RKO (cell line): ENCODE measurements at regions not wholly inside any gene's neighbourhood (a gene's known extent, or its start where the extent isn't known, plus 50 kb on each side); places are given as distances from the start of the nearest gene placed in this dataset.

ENCODE experiments used
- DNase-seq: peaks from one replicate; pipeline ENCODE4 v3.0.0-alpha.2; 2016; ENCODE audit warnings: low spot score

- no peak for DNase-seq
Measured at GRCh38 chr16:59719121-59719520, 985.0 kb upstream of the GOT2 start.

DNA sequence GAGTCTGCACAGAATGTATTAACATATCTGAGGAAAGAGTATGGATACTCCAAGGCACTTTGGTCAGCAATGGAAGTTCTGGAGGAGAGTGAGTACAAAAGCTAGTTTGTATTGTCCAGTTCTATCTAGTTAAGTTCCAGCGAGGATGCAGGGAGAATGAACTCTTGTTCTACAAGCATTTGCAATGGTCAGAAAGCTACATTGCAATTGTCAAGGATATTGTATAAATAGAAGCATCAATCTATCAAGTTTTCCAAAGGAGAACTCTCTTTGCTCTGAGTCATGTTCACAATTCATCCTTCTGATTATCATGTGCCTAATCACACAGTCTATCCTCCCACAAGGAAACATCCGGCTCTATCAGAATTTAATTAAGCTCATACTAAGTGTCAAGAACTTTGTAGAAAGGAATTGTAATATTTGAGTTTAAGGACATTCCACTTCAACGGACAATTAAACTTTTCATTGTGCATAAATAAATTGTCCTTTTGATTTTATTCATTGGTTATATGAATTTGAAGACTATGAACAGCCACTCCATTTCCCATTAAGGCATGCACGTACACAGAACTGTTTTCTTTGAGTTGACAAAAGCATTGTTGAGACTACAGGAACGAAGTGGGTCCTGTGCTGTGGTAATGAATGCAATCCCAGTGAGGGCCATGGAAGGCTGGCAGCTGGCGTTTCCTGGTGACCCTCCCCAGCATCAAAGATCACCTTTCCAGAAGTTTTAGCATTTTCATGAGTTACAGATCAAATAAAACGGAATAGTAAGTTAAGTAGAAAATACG lies 973.5 kb upstream of the GOT2 start:
- DNase-seq: no peak

DNA sequence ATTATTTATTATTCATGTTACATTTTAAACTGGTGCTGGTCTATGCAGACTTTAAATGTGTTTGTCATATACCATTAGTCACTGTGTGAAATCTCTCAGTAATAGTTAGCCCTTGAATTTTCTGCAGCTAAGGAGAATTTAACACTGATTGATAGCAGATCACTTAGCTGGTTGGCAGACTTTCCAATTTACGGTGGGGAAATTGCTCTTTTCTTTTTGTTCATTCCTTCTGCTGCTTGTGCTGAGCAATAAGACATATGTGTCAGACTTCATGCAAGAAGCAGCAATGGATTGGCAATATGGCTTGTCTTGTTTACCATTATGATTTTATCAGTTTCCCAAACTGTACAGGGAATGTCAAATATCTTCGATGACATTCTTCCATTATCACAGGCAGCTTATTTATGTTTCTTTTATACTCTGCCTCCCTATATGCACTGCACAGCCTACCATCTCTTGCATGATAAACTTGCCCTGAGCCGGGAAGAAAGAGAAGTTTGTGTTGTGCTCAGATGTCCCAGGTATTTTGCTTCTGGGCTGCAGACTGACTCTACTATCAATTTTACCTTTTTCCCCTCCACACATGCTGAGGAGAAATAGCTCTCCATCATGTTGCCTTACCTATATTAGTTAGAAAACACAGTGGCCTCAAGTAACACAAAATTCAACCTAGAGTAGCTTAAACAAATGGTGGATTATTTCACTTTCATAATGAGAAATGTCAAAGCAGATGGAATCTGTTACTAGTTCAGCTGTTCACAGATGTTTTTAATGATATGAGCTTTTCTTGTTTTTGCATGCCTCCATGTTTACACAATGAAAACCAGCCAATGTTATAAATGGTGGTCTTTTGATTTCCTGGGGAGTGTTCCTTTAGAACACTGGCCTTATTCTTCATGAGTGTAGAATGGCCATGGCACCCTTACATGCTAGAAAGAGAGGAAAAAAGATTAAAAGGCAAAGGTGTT lies 968.1 kb upstream of the GOT2 start:
- DNase-seq: no peak

DNA sequence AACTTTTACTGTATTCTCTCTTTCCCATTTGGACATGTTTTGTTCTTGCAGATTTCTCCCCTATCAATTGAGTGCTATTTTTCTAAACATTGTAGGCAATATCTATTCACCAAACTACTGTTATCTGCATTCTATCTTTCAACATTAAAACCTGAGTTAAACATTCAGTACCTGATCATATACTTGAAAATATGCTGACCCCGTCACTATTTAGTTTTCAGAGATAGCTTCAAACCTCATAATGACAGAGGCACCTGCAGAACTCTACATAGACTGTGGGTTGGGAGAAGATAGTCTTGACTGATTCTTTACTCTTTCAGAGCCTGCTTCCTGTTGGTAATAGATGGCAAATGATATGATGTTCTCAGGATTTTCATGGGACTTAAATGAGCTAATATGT lies 965.7 kb upstream of the GOT2 start:
- DNase-seq: no peak

DNA sequence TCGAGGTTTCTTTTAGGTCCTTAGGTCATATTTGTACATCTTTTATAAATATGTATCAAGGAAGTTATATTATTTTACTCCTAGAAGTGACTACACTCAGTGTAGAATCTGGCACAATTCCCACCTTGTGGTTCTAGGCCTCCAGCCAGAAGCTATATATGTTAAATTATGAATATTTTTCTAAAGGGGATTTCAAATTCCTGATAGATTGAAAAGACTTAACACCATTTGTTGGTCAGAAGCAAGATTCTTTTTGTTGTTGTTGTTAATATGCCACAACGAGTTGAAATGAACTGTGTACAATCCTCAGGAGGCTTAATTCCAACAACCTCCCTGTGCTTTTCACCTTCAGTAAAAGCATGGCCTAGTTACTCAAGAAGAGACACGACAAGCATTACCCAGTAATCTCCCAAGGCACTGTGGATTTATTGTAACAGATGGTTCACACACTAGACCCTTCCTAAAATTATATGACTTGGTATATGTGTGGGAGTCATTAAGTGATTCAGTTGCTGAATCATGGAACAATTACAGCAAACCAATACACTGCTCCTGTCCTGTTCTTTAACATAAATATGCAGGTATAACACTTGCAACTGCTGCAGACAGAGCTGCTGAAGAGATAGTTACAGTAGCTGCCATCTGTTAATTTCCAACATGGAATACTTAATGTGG lies 964.4 kb upstream of the GOT2 start:
- DNase-seq: no peak

- DNase-seq: no peak
Measured at GRCh38 chr16:59697761-59698160, 963.6 kb upstream of the GOT2 start.

- DNase-seq: no peak
Measured at GRCh38 chr16:59697236-59697635, 963.1 kb upstream of the GOT2 start.

DNA sequence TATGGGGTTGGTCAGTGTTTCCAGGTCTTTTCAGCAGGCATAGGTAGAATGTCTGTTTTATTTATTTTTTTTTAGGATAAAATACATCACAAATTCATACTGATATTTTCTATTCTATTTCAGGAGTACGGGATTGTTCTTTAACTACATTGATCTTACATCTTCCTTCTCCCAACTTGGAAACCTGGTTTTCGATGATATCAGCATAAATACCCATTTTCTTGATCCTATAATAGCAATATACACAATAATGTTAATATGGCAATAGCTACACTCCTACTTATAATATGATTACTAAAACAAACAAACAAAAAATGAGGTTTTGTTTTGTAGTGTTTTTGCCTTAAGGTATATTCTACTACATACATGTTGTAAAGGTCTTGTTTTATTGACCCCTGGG lies 962.4 kb upstream of the GOT2 start:
- DNase-seq: no peak

- no peak for DNase-seq
Measured at GRCh38 chr16:59690216-59690615, 956.1 kb upstream of the GOT2 start.

GRCh38 chr16:59688006-59688405 lies 953.9 kb upstream of the GOT2 start:
- DNase-seq: no peak

GRCh38 chr16:59686405-59686804 lies 952.3 kb upstream of the GOT2 start:
- DNase-seq: no peak

DNA sequence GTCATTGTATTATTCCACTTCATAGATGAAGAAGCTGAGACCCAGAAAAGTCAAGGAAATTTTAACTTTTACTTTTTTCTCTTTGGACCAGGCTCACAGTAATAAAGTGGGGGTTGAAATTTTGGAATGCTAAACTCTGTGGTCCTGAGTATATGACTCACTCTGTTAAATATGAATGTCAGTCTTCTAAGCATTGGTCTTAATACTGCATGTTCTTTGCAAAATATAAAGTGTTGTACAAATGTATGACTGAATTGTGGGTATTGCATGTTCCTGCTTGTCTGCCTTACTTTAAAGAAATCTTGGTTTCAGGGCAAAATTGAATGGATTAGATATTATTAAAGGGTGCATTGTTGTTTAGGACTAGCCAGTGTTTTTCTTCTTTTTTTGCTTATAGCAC lies 950.8 kb upstream of the GOT2 start:
- no peak for DNase-seq

GRCh38 chr16:59683709-59684108 lies 949.6 kb upstream of the GOT2 start:
- no peak for DNase-seq

GRCh38 chr16:59665618-59666220 lies 931.6 kb upstream of the GOT2 start:
- DNase-seq: no peak

GRCh38 chr16:59658572-59658971 lies 924.5 kb upstream of the GOT2 start:
- no peak for DNase-seq

DNA sequence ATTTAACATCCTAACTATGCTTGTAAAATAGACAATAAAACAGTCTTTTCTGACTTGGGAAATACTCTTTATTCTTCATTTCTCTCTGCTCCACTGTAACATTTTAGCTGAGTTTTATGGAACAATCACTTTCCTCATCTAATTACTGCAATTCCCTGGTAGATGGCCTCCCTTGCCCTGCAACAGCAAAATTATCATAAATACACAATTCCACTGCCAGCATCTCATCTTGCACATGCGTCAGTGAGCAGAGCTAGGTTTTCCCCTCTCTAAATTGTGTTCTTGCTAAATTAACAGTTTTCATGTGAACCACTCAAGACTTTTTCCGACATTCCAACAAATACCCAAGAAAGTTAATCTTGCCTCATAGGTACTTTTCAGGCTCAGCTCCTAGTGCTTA lies 920.9 kb upstream of the GOT2 start:
- DNase-seq: no peak

DNA sequence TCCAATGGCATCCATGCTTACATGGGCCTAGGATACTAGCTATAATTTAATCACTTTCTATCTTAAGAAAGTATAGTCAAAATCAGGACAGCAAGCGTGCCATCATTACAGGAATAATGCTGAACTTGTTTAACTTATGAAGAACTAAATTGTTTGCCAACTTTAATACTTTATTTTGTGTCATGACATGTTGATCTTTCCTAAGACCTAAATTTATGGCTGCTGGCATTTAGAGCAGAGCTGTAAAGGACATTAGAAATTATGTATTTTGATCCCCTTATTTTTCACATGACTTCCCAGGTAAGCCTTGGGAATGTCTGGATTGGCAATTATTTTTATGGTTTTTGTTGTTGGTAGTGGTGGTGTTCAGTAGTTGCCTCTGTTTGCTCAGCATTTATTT lies 920.3 kb upstream of the GOT2 start:
- no peak for DNase-seq

GRCh38 chr16:59651662-59652061 lies 917.5 kb upstream of the GOT2 start:
- DNase-seq: no peak

- no peak for DNase-seq
Measured at GRCh38 chr16:59645194-59645593, 911.1 kb upstream of the GOT2 start.

DNA sequence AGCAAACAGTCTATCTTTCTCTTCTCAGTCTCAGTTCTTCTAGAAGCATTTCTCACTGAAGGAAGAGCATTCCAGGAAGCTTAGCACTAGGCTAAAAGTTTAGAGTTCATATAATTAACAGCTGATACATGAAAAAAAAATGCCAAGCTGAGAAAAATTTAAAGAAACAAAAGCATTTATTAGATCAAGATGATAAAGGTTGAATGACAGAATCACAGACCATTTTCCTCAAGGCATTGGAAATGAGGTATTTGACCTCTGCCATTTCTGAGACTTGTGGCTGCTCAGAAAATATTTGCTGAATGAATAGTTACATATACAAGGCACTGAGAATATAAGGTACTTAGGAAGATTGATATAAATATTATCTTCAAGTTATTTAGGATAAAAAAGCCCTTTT lies 901.6 kb upstream of the GOT2 start:
- no peak for DNase-seq

GRCh38 chr16:59634951-59635350 lies 900.8 kb upstream of the GOT2 start:
- DNase-seq: no peak

DNA sequence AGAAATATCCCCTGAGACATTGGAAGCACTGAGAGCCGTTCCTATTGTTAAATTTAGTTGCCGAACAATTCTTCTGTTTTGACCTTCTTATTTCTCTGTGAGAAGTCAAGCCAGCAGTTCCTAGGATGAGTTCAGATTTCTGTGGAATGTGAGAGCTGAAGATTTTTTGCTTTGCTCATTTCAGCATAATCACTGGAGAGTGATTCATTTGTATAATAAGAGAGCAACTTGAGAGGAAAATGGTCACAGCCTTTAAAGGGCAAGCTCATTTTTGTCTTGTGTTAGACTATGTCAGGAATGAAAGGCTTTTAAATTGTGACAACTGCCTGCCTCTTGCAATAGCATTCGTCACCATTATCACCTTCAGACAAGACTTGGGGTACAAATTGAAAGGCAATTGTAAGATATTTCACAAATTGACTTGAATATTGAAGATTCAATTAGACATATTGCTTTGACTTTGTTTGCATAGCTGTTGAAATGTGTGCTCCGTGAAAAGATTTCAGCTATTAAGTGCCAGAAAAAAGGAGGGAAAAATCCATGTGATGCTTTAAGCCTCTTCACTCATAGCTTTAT lies 900.0 kb upstream of the GOT2 start:
- DNase-seq: no peak
